C4-2B (cell line): ENCODE measurements at regions not wholly inside any gene's neighbourhood (a gene's known extent, or its start where the extent isn't known, plus 50 kb on each side); places are given as distances from the start of the nearest gene placed in this dataset.

Experiments
- CTCF ChIP-seq: fragments of 450-650 bp; conservative IDR thresholded peaks from 2 replicates; pipeline ENCODE4 v1.5.1; 2017; ENCODE audit warnings: mild to moderate bottlenecking
- ZFX ChIP-seq: fragments of 450-650 bp; IDR thresholded peaks from 2 replicates; pipeline ENCODE4 v1.6.1; 2017

GRCh38 chr3:161745741-161746140, 249.1 kb downstream of the OTOL1 start:
- TF ChIP-seq CTCF (no peak), ZFX (no peak)
